Hepatic stellate cell (primary cell): ENCODE measurements at regions not wholly inside any gene's neighbourhood (a gene's known extent, or its start where the extent isn't known, plus 50 kb on each side); places are given as distances from the start of the nearest gene placed in this dataset.

Experiments used
- DNase-seq: peaks from one replicate; pipeline ENCODE4 v3.0.0; 2011; ENCODE audit warnings: low spot score

- no peak for DNase-seq
These were observed 115.7 kb upstream of the P2RY1 start for GRCh38 chr3:152719264-152719663.

- DNase-seq, result no peak
These were observed 113.8 kb upstream of the P2RY1 start for GRCh38 chr3:152720951-152721718.

GRCh38 chr3:152724270-152724669 is 110.7 kb upstream of the P2RY1 start:
- DNase-seq, result no peak

- DNase-seq, result no peak
These were observed 106.5 kb upstream of the P2RY1 start for GRCh38 chr3:152728231-152728980.

- DNase-seq, result no peak
These were observed 105.0 kb upstream of the P2RY1 start for GRCh38 chr3:152729906-152730305.

- no peak for DNase-seq
These were observed 103.4 kb upstream of the P2RY1 start for GRCh38 chr3:152731511-152731910.

GRCh38 chr3:152733584-152734119 is 101.3 kb upstream of the P2RY1 start:
- DNase-seq, result no peak

- DNase-seq, result no peak
These were observed 97.7 kb upstream of the P2RY1 start for GRCh38 chr3:152737021-152737908.

- no peak for DNase-seq
These were observed 96.3 kb upstream of the P2RY1 start for GRCh38 chr3:152738656-152739055.

GRCh38 chr3:152742368-152743347 is 92.3 kb upstream of the P2RY1 start:
- DNase-seq, result no peak

- DNase-seq, result no peak
These were observed 89.3 kb upstream of the P2RY1 start for GRCh38 chr3:152745646-152746045.

- no peak for DNase-seq
These were observed 80.6 kb upstream of the P2RY1 start for GRCh38 chr3:152754303-152754702.

GRCh38 chr3:152756807-152757206 is 78.1 kb upstream of the P2RY1 start:
- DNase-seq, result no peak

- DNase-seq, result no peak
These were observed 74.8 kb upstream of the P2RY1 start for GRCh38 chr3:152760024-152760563.

GRCh38 chr3:152760591-152760990 is 74.3 kb upstream of the P2RY1 start:
- DNase-seq, result no peak

- no peak for DNase-seq
These were observed 66.5 kb upstream of the P2RY1 start for GRCh38 chr3:152768478-152768877.

GRCh38 chr3:152769523-152769922 is 65.4 kb upstream of the P2RY1 start:
- no peak for DNase-seq

GRCh38 chr3:152770296-152770695 is 64.6 kb upstream of the P2RY1 start:
- no peak for DNase-seq

GRCh38 chr3:152771120-152771519 is 63.8 kb upstream of the P2RY1 start:
- DNase-seq, result no peak

- no peak for DNase-seq
These were observed 62.2 kb upstream of the P2RY1 start for GRCh38 chr3:152772674-152773225.
